Omental fat pad (tissue), 3 donors: ENCODE measurements at regions not wholly inside any gene's neighbourhood (a gene's known extent, or its start where the extent isn't known, plus 50 kb on each side); places are given as distances from the start of the nearest gene placed in this dataset.

Experiments used
- ATAC-seq: fragments of 150-250 bp; one replicate; pipeline ENCODE4 v1.9.1; 2016; ENCODE audit warnings: mild to moderate bottlenecking, moderate library complexity; ENCODE audit not compliant: low FRiP score
- DNase-seq: peaks from one replicate; pipeline ENCODE4 v3.0.0-alpha.2; 2019; ENCODE audit warnings: low spot score
- CTCF ChIP-seq, 3 donors: fragments of 450-650 bp; IDR thresholded peaks; one replicate each; pipeline ENCODE4 v1.5.1; 2016 to 2017; ENCODE audit warnings: antibody characterized with exemption in 3 of 3, mild to moderate bottlenecking in 3 of 3, moderate library complexity in 2 of 3

DNA sequence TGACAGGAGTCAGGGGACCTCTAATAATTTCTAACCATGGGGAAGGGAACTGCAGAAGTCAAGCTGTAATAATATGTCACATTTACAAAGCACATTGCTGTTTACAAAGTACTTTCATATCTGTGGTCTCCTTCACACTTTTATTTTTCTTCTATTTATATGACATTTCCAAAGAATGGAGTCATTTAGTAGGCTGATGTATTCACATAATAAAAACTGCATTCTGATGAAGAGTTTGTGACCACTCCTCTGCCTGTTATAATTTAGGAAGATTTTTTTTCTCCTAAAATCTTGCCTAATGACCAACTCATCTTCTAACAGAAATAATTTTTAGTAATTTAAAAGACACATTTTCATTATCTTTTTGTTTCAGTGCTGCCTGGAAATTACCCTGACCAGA is 272.2 kb upstream of the VEPH1 start:
- ATAC-seq (no peak), DNase-seq (no peak)
- no peak for TF ChIP-seq CTCF (IDR thresholded peaks at IDR 0.05)

DNA sequence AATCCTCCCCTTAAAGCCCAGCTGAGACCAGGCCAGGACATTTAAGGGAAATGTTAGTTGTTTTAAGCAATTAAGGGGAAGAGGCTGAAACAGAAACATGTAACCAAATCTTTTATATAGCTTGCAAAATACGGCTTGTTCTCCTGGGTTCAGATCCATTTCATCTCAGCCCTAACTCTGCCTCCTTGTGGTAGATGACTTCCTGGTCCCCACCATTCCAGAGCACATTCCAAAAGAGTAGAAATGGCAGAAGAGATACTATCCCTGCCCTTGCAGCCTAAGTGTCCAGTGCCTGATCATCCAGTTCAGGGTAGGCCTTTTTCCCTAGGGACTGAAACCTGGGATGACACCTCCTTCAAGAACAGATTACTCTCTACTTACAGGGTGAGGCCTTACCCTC is 266.2 kb upstream of the VEPH1 start:
- ATAC-seq (no peak), DNase-seq (no peak)
- no peak for TF ChIP-seq CTCF (IDR thresholded peaks at IDR 0.05)

GRCh38 chr3:157767607-157768006 is 264.4 kb upstream of the VEPH1 start:
- ATAC-seq (no peak), DNase-seq (no peak)
- no peak for TF ChIP-seq CTCF (IDR thresholded peaks at IDR 0.05)

DNA sequence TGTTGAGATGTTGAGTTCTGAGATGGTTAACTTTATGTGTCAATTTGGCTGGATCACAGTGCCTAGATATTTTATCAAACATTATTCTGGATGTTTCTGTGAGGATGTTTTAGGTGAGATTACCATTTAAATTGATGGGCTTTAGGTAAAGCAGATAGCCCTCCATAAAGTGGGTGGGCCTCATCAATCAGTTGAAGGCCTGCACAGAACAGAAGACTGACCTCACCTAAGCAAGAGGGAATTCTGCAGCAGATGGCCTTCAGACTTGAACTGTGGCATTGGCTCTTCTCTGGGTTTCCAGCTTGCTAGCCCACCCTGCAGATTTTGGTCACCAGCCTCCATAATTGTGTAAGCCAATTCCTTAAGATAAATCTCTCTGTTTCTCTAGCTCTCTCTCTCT is 260.4 kb upstream of the VEPH1 start:
- ATAC-seq (no peak), DNase-seq (no peak)
- no peak for TF ChIP-seq CTCF (IDR thresholded peaks at IDR 0.05)

DNA sequence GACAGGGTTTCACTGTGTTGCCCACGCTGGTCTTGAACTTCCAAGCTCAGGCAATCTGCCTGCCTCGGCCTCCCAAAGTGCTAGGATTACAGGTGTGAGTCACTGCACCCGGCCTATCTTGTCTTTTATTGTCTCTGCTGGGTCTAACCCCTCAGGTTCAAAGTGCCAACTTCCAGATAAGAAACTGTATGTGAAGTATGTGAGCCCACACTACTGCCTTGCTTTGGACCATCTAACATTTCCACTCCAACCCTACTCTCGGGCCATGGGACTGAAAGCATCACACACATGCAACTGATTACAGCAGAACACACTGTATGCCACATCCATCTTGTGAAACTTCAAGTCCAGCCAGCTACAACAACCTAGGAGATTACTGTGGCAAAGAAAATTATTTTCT is 256.1 kb upstream of the VEPH1 start:
- DNase-seq (no peak), ATAC-seq (no peak)
- TF ChIP-seq CTCF (IDR thresholded peaks at IDR 0.05) = no peak

DNA sequence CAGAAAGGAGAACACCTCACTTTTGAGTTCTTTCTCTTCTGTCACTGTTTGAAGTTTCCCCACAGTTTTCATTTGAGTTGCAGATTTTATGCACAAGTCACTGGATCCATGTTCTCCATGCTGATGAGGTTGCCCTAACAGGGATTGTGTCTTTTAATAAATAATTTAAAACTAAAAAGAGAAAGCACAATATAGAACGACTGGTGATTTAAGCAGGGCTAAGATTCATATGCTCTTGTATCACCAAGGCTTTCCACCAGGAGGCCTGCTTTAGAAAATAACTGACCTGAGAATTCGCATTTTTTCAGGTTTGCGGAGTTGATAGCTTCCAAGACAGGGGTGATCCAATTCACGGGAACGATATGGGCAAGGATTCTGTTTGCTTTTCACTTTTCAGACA is 252.0 kb upstream of the VEPH1 start:
- ATAC-seq (no peak), DNase-seq (no peak)
- no peak for TF ChIP-seq CTCF (IDR thresholded peaks at IDR 0.05)

- no peak for TF ChIP-seq CTCF (IDR thresholded peaks at IDR 0.05)
- no peak for DNase-seq
- ATAC-seq = no peak
Measured at GRCh38 chr3:157754451-157754850, 251.2 kb upstream of the VEPH1 start.
